Activated naive CD8-positive, alpha-beta T cell treated with anti-CD3 and anti-CD28 coated beads, Interleukin-2, amount 50 U/mL, for 16 hours (primary cell): ENCODE measurements at regions not wholly inside any gene's neighbourhood (a gene's known extent, or its start where the extent isn't known, plus 50 kb on each side); places are given as distances from the start of the nearest gene placed in this dataset.

ENCODE experiments used
- DNase-seq: peaks from one replicate; pipeline ENCODE4 v3.0.0-alpha.2; 2020; ENCODE audit warnings: low read depth, low spot score

DNA sequence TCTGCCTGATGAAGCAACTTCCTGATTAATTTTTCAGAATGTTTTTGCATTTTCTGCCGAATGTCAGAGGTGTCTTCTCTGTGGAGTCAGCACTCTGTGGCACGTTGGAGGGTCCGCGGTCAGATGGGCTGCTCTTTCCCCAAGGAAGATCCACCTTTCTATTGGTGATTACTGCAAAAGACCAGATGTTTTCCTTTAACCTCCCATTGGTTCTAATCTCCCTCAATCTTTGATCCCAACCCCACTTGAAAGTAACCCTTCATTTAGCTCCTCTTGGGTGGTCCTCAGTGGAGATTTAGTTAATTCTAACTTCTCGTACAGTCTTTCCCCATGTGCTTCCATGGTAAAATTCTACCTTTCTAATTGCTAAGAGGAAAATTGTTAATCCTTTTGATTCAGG is 397.7 kb upstream of the DDHD1 start:
- no peak for DNase-seq

GRCh38 chr14:53549956-53550355 is 396.8 kb upstream of the DDHD1 start:
- DNase-seq = no peak

GRCh38 chr14:53547593-53547992 is 394.5 kb upstream of the DDHD1 start:
- DNase-seq = no peak

GRCh38 chr14:53545217-53545616 is 392.1 kb upstream of the DDHD1 start:
- DNase-seq = no peak

- DNase-seq = no peak
Observed at GRCh38 chr14:53542732-53543131, 389.6 kb upstream of the DDHD1 start.

DNA sequence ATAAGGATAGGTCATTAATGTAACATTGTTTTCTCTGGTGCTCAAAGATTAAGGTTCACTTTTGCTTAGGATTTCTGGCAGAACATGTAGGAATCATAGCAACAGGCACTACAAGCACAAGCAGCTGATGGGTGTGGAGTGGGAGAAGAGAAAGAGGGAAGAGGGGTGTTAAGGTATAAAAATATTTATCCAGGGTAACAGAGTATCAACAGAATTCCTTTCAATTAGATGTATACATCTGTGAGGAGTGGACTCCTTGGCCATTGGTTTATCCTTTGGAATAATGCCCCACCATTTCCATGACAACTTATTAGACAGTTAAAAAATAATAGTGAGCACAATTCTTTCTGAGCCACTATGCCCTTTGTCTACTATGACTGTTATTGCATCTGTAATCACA is 388.3 kb upstream of the DDHD1 start:
- DNase-seq = no peak

GRCh38 chr14:53539489-53540126 is 386.5 kb upstream of the DDHD1 start:
- DNase-seq = no peak

DNA sequence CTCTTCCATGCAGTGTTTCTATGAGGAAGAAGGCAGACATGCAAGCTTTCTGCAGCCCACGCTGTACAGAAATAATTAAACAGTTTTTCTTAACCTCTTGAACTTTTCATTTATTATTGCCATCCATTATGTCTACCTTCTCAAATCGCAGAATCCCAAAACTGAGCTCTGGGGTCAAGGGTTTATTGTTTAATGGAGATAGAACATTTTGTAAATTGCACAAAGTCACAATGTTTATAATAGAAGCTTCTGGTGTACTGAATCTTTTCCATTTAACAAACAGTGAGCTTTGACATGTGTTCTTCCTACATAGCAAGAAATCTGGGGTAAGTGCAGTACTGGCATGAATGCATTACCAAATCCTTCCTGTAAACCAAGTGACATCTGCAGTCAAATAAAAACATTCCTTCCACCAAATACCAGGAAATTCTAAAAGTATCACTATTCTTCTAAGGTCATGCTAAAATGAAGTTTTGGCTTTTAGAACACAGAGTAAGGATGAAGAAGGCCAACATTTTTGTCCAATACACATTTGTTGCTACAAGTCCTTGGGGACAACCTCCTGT is 385.3 kb upstream of the DDHD1 start:
- no peak for DNase-seq

- DNase-seq = no peak
Observed at GRCh38 chr14:53537422-53538315, 384.5 kb upstream of the DDHD1 start.

- DNase-seq = no peak
Observed at GRCh38 chr14:53536446-53536845, 383.3 kb upstream of the DDHD1 start.

- DNase-seq = no peak
Observed at GRCh38 chr14:53534841-53535240, 381.7 kb upstream of the DDHD1 start.

DNA sequence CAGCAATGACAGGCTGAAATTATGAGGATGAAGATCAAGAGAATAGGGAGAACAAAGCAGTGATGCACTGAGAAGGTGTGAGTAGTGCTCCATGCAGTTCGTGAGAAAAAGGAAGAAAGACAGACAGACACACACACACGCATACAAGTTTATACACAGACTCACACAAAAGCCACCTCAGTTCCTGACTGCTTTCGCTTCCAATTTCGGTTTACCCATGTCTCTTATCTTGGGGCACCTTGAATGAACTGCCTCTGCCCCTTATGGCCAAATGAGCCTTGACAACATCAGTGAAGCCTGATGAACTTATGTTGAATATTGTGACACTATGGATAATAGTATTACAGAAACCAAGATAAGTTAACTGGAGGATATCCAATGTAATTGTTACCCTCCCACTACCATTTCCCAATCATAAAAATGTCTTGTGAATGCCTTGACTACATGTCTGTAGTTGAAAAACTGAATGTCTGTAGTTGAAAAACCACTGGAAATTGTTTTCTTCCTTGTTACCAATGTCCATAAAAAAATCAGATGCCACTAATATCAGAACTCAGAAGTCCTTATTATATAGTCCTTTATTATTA is 380.4 kb upstream of the DDHD1 start:
- no peak for DNase-seq

GRCh38 chr14:53532853-53533252 is 379.7 kb upstream of the DDHD1 start:
- DNase-seq = no peak

- no peak for DNase-seq
Observed at GRCh38 chr14:53531730-53532129, 378.6 kb upstream of the DDHD1 start.

DNA sequence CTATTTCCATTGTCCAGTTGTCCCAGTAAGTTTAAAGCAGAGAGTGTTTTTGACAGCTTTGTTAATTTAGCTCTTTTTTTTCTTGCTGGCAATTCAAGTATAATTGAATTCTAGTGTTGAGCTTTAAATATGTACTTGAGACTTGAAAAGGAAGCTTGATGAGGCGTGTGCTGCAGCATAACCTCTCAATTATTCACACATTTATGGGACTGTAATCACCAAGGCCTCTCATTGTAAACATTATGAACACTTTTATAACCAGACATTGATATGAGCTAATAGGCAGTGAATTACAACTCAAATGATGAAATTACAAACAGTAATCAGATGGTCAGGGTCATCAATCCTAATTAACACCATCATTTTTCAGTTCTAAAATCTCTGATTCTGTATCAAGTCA is 378.0 kb upstream of the DDHD1 start:
- no peak for DNase-seq

GRCh38 chr14:53529519-53529918 is 376.4 kb upstream of the DDHD1 start:
- DNase-seq = no peak

GRCh38 chr14:53528185-53528671 is 375.1 kb upstream of the DDHD1 start:
- DNase-seq = no peak

DNA sequence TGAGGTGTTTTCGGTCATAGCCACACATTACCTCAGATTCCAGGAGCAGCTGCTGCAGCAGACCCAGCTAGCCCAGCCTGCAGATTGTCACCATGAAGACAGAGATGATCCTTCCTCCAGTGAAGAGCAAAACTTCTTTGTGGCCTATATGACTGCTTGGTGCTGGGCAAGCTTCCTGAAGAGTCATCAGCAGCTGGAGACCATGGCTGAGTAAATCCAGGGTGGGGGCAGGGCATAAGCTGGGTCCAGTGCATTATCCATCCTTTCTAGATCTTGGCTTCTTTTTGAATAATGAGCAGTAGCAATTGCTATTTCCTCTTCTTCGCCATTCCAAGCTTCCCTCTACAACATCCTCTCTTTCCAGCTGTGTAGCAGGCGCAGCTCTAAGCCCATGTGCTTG is 373.1 kb upstream of the DDHD1 start:
- DNase-seq = no peak

DNA sequence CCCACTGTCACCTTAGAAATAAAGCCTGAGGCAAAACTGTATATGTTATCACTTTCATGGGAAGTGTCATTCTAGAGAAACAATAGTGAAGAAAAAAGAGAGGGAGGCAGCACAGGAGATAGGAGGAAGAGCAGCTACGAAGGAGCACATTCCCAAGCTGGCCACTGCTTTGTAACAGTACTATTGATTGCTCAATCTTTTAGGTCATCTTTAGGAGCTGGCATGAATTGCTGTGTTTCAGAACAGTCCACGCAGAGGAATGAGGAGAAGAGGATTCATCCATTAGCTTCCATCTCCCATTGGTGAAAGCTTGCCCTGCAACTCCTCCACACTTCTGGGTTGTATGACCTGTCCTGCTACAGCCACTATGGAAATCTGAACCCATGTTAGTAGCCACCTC is 372.5 kb upstream of the DDHD1 start:
- no peak for DNase-seq

DNA sequence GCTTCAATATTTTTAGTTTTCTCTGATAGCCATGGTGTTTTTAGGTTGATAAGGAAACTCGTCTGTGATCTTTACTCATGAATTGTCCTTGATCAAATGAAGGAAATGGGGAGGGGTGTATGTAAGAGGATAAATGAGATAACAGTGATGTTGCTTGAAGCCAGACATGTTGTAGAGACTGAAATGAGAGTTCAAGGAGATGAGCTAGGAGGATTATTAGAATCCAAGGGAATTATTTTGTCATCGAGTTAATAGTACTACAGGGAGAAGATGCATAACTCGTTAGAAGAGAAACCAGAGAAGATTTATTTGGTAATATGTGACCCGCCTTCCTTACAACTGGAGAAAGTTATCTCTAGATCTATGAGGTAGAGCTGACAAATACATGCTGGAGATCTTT is 371.3 kb upstream of the DDHD1 start:
- DNase-seq = no peak

GRCh38 chr14:53523226-53523625 is 370.1 kb upstream of the DDHD1 start:
- no peak for DNase-seq
